ENCODE measurements at regions not wholly inside any gene's neighbourhood (a gene's known extent, or its start where the extent isn't known, plus 50 kb on each side); places are given as distances from the start of the nearest gene placed in this dataset.

DNA sequence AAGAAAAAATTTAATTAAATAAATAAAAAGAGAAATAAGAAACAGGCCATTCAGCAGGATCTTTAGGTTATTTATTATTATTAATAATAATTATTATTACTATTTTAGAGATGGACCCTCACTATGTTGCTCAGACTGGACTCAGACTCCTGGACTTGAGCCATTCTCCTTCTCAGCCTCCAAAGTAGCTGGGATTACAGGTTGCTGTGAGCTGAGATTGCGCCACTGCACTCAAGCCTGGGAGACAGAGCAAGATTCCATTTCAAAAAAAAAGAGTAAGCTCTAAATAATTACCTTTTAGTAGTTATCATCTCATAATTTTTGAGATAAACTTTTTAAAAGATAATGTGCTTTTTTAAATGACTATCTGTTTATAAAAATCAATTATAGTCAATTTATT lies 1102.8 kb upstream of the GJE1 start:
- Histone ChIP-seq H3K9me3 (ENCODE audit: control insufficient read depth, insufficient read depth, low read length) (no peaks in the 10 kb centered on the region), H3K4me1 (ENCODE audit: control insufficient read depth, insufficient read depth, low read length) (no peaks in the 10 kb centered on the region), H3K27me3 (ENCODE audit: control insufficient read depth, insufficient read depth, low read length) (no peaks in the 10 kb centered on the region), H3K27ac (ENCODE audit: low read length) (no peak overlapping the region), H3K36me3 (ENCODE audit: control insufficient read depth, insufficient read depth, low read length) (no peaks in the 10 kb centered on the region), H3K4me3 (ENCODE audit: low read length) (no peak overlapping the region)
- DNase-seq (ENCODE audit: low read depth, low spot score): no peak
- no CpG with 5 or more reads among the region's 1 CpG for WGBS (ENCODE audit: insufficient coverage, insufficient read length)

GRCh38 chr6:141028791-141029280 lies 1103.9 kb upstream of the GJE1 start:
- Histone ChIP-seq H3K9me3 (ENCODE audit: control insufficient read depth, insufficient read depth, low read length) (no peaks in the 10 kb centered on the region), H3K27me3 (ENCODE audit: control insufficient read depth, insufficient read depth, low read length) (no peaks in the 10 kb centered on the region), H3K36me3 (ENCODE audit: control insufficient read depth, insufficient read depth, low read length) (no peaks in the 10 kb centered on the region), H3K27ac (ENCODE audit: low read length) (no peak overlapping the region), H3K4me3 (ENCODE audit: low read length) (no peak overlapping the region), H3K4me1 (ENCODE audit: control insufficient read depth, insufficient read depth, low read length) (no peaks in the 10 kb centered on the region)
- WGBS (ENCODE audit: insufficient coverage, insufficient read length): no CpG with 5 or more reads among the region's 2 CpGs
- no peak for DNase-seq (ENCODE audit: low read depth, low spot score)

DNA sequence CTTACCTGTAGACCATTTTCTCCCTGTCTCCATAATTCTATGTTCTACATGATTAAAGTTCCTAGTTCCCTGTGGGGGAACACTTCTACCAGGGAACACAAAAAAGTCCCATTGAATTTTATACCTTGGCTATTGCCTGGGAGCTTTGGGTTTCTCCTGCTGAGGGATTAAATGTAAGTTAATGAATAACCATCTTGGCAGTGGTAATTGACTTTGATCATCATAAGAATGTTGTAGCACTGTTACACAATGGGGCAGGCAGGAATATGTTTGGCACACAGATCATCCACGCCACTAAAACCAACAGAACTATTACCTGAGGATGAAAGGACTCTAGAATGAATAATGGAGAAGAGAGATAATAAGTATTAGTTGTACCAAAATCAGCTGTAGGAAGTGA lies 1106.2 kb upstream of the GJE1 start:
- Histone ChIP-seq H3K36me3 (ENCODE audit: control insufficient read depth, insufficient read depth, low read length) (no peaks in the 10 kb centered on the region), H3K4me3 (ENCODE audit: low read length) (no peak overlapping the region), H3K27me3 (ENCODE audit: control insufficient read depth, insufficient read depth, low read length) (no peaks in the 10 kb centered on the region), H3K27ac (ENCODE audit: low read length) (no peak overlapping the region), H3K9me3 (ENCODE audit: control insufficient read depth, insufficient read depth, low read length) (no peaks in the 10 kb centered on the region), H3K4me1 (ENCODE audit: control insufficient read depth, insufficient read depth, low read length) (no peaks in the 10 kb centered on the region)
- no CpG with 5 or more reads among the region's 1 CpG for WGBS (ENCODE audit: insufficient coverage, insufficient read length)
- no peak for DNase-seq (ENCODE audit: low read depth, low spot score)

DNA sequence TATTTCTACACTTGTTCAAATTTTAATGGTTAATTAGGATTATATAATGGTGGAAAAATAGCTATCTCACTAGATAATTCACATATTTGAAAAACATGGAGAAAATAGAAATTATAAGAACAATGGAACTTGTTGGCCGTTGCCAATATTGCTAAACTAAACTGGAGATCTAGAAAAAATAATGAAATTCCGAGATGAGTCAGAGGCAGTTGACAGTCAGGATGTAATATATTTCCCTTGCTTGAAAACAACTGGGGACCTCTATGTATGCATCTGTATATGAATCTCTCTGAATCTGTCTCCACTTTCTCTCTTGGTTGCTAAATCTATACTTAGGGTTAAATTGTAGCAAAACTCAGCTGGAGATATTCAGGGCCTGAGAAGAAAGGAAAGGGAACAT lies 1108.2 kb upstream of the GJE1 start:
- Histone ChIP-seq H3K4me1 (ENCODE audit: control insufficient read depth, insufficient read depth, low read length) (no peaks in the 10 kb centered on the region), H3K27ac (ENCODE audit: low read length) (no peak overlapping the region), H3K9me3 (ENCODE audit: control insufficient read depth, insufficient read depth, low read length) (no peaks in the 10 kb centered on the region), H3K27me3 (ENCODE audit: control insufficient read depth, insufficient read depth, low read length) (no peaks in the 10 kb centered on the region), H3K36me3 (ENCODE audit: control insufficient read depth, insufficient read depth, low read length) (no peaks in the 10 kb centered on the region), H3K4me3 (ENCODE audit: low read length) (no peak overlapping the region)
- DNase-seq (ENCODE audit: low read depth, low spot score): no peak
- no CpG with 5 or more reads among the region's 2 CpGs for WGBS (ENCODE audit: insufficient coverage, insufficient read length)

- DNase-seq (ENCODE audit: low read depth, low spot score): no peak
- H3K36me3 ChIP-seq (ENCODE audit: control insufficient read depth, insufficient read depth, low read length): no peaks in the 10 kb centered on the region
- H3K4me1 ChIP-seq (ENCODE audit: control insufficient read depth, insufficient read depth, low read length): no peaks in the 10 kb centered on the region
- H3K4me3 ChIP-seq (ENCODE audit: low read length): no peak overlapping the region
- WGBS (ENCODE audit: insufficient coverage, insufficient read length): no CpG with 5 or more reads among the region's 5 CpGs
- no peak overlapping the region for H3K27ac ChIP-seq (ENCODE audit: low read length)
- H3K27me3 ChIP-seq (ENCODE audit: control insufficient read depth, insufficient read depth, low read length): no peaks in the 10 kb centered on the region
- H3K9me3 ChIP-seq (ENCODE audit: control insufficient read depth, insufficient read depth, low read length): no peaks in the 10 kb centered on the region
Observed at GRCh38 chr6:141017941-141018340, 1114.8 kb upstream of the GJE1 start.

DNA sequence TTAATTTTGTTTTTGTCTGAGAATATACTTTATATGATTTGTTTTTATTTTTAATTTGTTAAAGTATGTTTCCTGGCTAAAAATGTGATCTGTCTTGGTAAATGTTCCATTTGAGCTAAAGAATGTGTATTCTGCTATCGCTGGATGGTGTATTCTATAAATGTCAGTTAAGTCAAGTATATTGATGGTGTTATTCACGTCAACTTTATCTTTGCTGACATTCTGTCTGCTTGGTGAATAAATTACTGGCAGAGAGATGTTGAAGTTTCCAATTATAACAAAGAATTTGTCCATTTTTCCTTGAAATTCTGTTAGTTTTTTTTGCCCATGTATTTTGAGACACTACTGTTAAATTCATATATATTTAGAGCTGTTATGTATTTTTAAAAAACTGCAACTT lies 1131.8 kb upstream of the GJE1 start:
- no peak overlapping the region for H3K4me3 ChIP-seq (ENCODE audit: low read length)
- no CpG with 5 or more reads among the region's 2 CpGs for WGBS (ENCODE audit: insufficient coverage, insufficient read length)

GRCh38 chr6:140993515-140993914 lies 1139.2 kb upstream of the GJE1 start:
- no peak for DNase-seq (ENCODE audit: low read depth, low spot score)
- Histone ChIP-seq H3K27ac (ENCODE audit: low read length) (no peak overlapping the region), H3K4me1 (ENCODE audit: control insufficient read depth, insufficient read depth, low read length) (no peaks in the 10 kb centered on the region), H3K27me3 (ENCODE audit: control insufficient read depth, insufficient read depth, low read length) (no peaks in the 10 kb centered on the region), H3K4me3 (ENCODE audit: low read length) (no peak overlapping the region), H3K9me3 (ENCODE audit: control insufficient read depth, insufficient read depth, low read length) (no peaks in the 10 kb centered on the region), H3K36me3 (ENCODE audit: control insufficient read depth, insufficient read depth, low read length) (no peaks in the 10 kb centered on the region)
- no CpG with 5 or more reads among the region's 1 CpG for WGBS (ENCODE audit: insufficient coverage, insufficient read length)

More for the DNA sequence above, 1131.8 kb upstream of the GJE1 start:
- no peak for DNase-seq (ENCODE audit: low read depth, low spot score)
- no peaks in the 10 kb centered on the region for H3K27me3 ChIP-seq (ENCODE audit: control insufficient read depth, insufficient read depth, low read length)
- H3K4me1 ChIP-seq (ENCODE audit: control insufficient read depth, insufficient read depth, low read length): no peaks in the 10 kb centered on the region
- H3K27ac ChIP-seq (ENCODE audit: low read length): no peak overlapping the region
- H3K9me3 ChIP-seq (ENCODE audit: control insufficient read depth, insufficient read depth, low read length): no peaks in the 10 kb centered on the region
- H3K36me3 ChIP-seq (ENCODE audit: control insufficient read depth, insufficient read depth, low read length): no peaks in the 10 kb centered on the region

DNA sequence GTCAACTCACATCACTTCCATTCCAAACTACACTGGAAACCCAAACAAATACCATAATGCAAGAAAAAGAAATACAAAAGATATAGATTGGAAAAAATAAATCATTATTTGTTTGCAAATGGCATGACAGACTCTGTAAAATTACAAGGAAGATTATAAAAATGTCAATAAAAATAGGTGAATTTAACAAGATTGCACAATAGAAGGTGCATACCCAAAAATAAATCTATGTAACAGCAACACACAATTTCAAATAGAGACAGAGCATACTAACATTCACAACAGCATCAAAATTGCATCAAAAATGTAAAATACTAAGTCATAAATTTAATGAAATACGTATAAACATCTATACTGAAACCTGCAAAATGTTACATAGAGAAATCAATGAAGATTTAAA lies 1140.0 kb upstream of the GJE1 start:
- H3K27ac ChIP-seq (ENCODE audit: low read length): no peak overlapping the region
- H3K9me3 ChIP-seq (ENCODE audit: control insufficient read depth, insufficient read depth, low read length): no peaks in the 10 kb centered on the region
- H3K27me3 ChIP-seq (ENCODE audit: control insufficient read depth, insufficient read depth, low read length): no peaks in the 10 kb centered on the region
- no peak overlapping the region for H3K4me3 ChIP-seq (ENCODE audit: low read length)
- H3K36me3 ChIP-seq (ENCODE audit: control insufficient read depth, insufficient read depth, low read length): no peaks in the 10 kb centered on the region
- WGBS (ENCODE audit: insufficient coverage, insufficient read length): no CpG with 5 or more reads among the region's 1 CpG
- DNase-seq (ENCODE audit: low read depth, low spot score): no peak
- no peaks in the 10 kb centered on the region for H3K4me1 ChIP-seq (ENCODE audit: control insufficient read depth, insufficient read depth, low read length)

GRCh38 chr6:140988780-140989179 lies 1143.9 kb upstream of the GJE1 start:
- no peak for DNase-seq (ENCODE audit: low read depth, low spot score)
- Histone ChIP-seq H3K9me3 (ENCODE audit: control insufficient read depth, insufficient read depth, low read length) (no peaks in the 10 kb centered on the region), H3K36me3 (ENCODE audit: control insufficient read depth, insufficient read depth, low read length) (no peaks in the 10 kb centered on the region), H3K4me1 (ENCODE audit: control insufficient read depth, insufficient read depth, low read length) (no peaks in the 10 kb centered on the region), H3K27ac (ENCODE audit: low read length) (no peak overlapping the region), H3K27me3 (ENCODE audit: control insufficient read depth, insufficient read depth, low read length) (no peaks in the 10 kb centered on the region), H3K4me3 (ENCODE audit: low read length) (no peak overlapping the region)

- WGBS (ENCODE audit: insufficient coverage, insufficient read length): no CpG with 5 or more reads among the region's 2 CpGs
- Histone ChIP-seq H3K4me1 (ENCODE audit: control insufficient read depth, insufficient read depth, low read length) (no peaks in the 10 kb centered on the region), H3K4me3 (ENCODE audit: low read length) (no peak overlapping the region), H3K27ac (ENCODE audit: low read length) (no peak overlapping the region), H3K36me3 (ENCODE audit: control insufficient read depth, insufficient read depth, low read length) (no peaks in the 10 kb centered on the region), H3K9me3 (ENCODE audit: control insufficient read depth, insufficient read depth, low read length) (no peaks in the 10 kb centered on the region), H3K27me3 (ENCODE audit: control insufficient read depth, insufficient read depth, low read length) (no peaks in the 10 kb centered on the region)
- DNase-seq (ENCODE audit: low read depth, low spot score): no peak
Observed at GRCh38 chr6:140987364-140988155, 1145.2 kb upstream of the GJE1 start.

GRCh38 chr6:140985679-140986275 lies 1146.9 kb upstream of the GJE1 start:
- no peaks in the 10 kb centered on the region for H3K9me3 ChIP-seq (ENCODE audit: control insufficient read depth, insufficient read depth, low read length)
- DNase-seq (ENCODE audit: low read depth, low spot score): no peak
- no peaks in the 10 kb centered on the region for H3K4me1 ChIP-seq (ENCODE audit: control insufficient read depth, insufficient read depth, low read length)
- WGBS (ENCODE audit: insufficient coverage, insufficient read length): no CpG with 5 or more reads among the region's 2 CpGs
- no peak overlapping the region for H3K27ac ChIP-seq (ENCODE audit: low read length)
- no peaks in the 10 kb centered on the region for H3K27me3 ChIP-seq (ENCODE audit: control insufficient read depth, insufficient read depth, low read length)
- no peaks in the 10 kb centered on the region for H3K36me3 ChIP-seq (ENCODE audit: control insufficient read depth, insufficient read depth, low read length)
- H3K4me3 ChIP-seq (ENCODE audit: low read length): no peak overlapping the region

Data from iPS DF 6.9 (cell line).